SK-N-SH (cell line): ENCODE measurements at regions not wholly inside any gene's neighbourhood (a gene's known extent, or its start where the extent isn't known, plus 50 kb on each side); places are given as distances from the start of the nearest gene placed in this dataset.

Experiments
- CTCF ChIA-PET: fragments of 300-600, 350-600 bp; formaldehyde crosslinking; extraction: SDS; loops from one replicate; lab custom pipeline; 2021; lab: Yijun Ruan, JAX
- POLR2A ChIA-PET: fragments of 350-600 bp; sonication (Branson Sonifier 250); formaldehyde crosslinking; extraction: SDS; loops from one replicate; lab custom pipeline; 2020; ENCODE audit warnings: antibody characterized with exemption, inconsistent platforms; lab: Yijun Ruan, JAX
- DNase-seq: peaks from one replicate; pipeline ENCODE4 v3.0.0; 2012
- H2AFZ ChIP-seq: fragments of 200-600 bp; sonication (generic); 2 replicates; pipeline ENCODE4 v1.8.1; 2016; ENCODE audit warnings: antibody characterized with exemption, mild to moderate bottlenecking, low read depth
- H3F3A ChIP-seq: fragments of 200-600 bp; sonication (generic); replicated peaks from 2 replicates; pipeline ENCODE3; 2016; ENCODE audit warnings: antibody characterized with exemption, mild to moderate bottlenecking; ENCODE audit not compliant: insufficient read depth
- H3K27ac ChIP-seq, 2 experiments: fragments of 200-500 bp in 1 of 2; fragments of 200-600 bp in 1 of 2; sonication (Bioruptor generic) in 1 of 2; sonication (generic), shearing (Covaris generic) in 1 of 2; 2 replicates each; pipeline versions ENCODE4 v1.5.1 to v1.6.1; 2014 to 2016; ENCODE audit warnings: low read depth in 2 of 2, inconsistent platforms in 1 of 2, low read length in 1 of 2, mild to moderate bottlenecking in 1 of 2, mixed read lengths in 1 of 2
- H3K27me3 ChIP-seq: fragments of 200-600 bp; sonication (generic), shearing (Covaris generic); 2 replicates; pipeline ENCODE4 v1.6.1; 2016; ENCODE audit warnings: mixed run types; ENCODE audit not compliant: insufficient read depth
- H3K36me3 ChIP-seq, 2 experiments: fragments of 200-500 bp in 1 of 2; fragments of 200-600 bp in 1 of 2; sonication (Bioruptor generic) in 1 of 2; sonication (generic) in 1 of 2; replicated peaks in 1 of 2; 2 replicates each; pipeline versions ENCODE3 to v1.5.1; 2014 to 2016; ENCODE audit warnings: low read length in 1 of 2, mild to moderate bottlenecking in 1 of 2; ENCODE audit not compliant: insufficient read depth in 2 of 2, control insufficient read depth in 1 of 2
- H3K4me1 ChIP-seq, 2 experiments: fragments of 200-500 bp in 1 of 2; fragments of 200-600 bp in 1 of 2; sonication (Bioruptor generic) in 1 of 2; sonication (generic), shearing (Covaris generic) in 1 of 2; 2 replicates each; pipeline versions ENCODE4 v1.5.1 to v1.6.1; 2014 to 2016; ENCODE audit warnings: low read depth in 1 of 2, low read length in 1 of 2, mixed run types in 1 of 2; ENCODE audit not compliant: insufficient read depth in 2 of 2, control insufficient read depth in 1 of 2
- H3K4me2 ChIP-seq: fragments of 200-600 bp; sonication (generic), shearing (Covaris generic); 2 replicates; pipeline ENCODE4 v1.6.1; 2017; ENCODE audit warnings: mixed run types
- H3K4me3 ChIP-seq, 2 experiments: fragments of 200-500 bp in 1 of 2; fragments of 200-600 bp in 1 of 2; sonication (Bioruptor generic) in 1 of 2; sonication (generic), shearing (Covaris generic) in 1 of 2; 2 replicates each; pipeline versions ENCODE4 v1.5.1 to v1.8.1; 2014 to 2016; ENCODE audit warnings: low read depth in 2 of 2, inconsistent platforms in 1 of 2, low read length in 1 of 2, mild to moderate bottlenecking in 1 of 2, mixed read lengths in 1 of 2, moderate library complexity in 1 of 2
- H3K79me2 ChIP-seq: fragments of 200-600 bp; sonication (generic); 2 replicates; pipeline ENCODE4 v1.8.1; 2017; ENCODE audit warnings: mild to moderate bottlenecking; ENCODE audit not compliant: insufficient read depth
- H3K9ac ChIP-seq: fragments of 200-600 bp; sonication (generic); 2 replicates; pipeline ENCODE4 v1.6.1; 2017; ENCODE audit warnings: mixed run types
- H3K9me2 ChIP-seq: fragments of 200-600 bp; sonication (generic); 2 replicates; pipeline ENCODE4 v1.6.1; 2017; ENCODE audit warnings: mixed run types
- H3K9me3 ChIP-seq: fragments of 200-600 bp; sonication (generic); 2 replicates; pipeline ENCODE4 v1.6.1; 2017; ENCODE audit warnings: mixed run types, mild to moderate bottlenecking, moderate library complexity
- H4K20me1 ChIP-seq: fragments of 200-600 bp; sonication (generic); 2 replicates; pipeline ENCODE4 v1.6.1; 2017; ENCODE audit warnings: mild to moderate bottlenecking, mixed run types; ENCODE audit not compliant: insufficient read depth
- CHD2 ChIP-seq: fragments of 150-350 bp; IDR thresholded peaks from 2 replicates; pipeline ENCODE4 v1.6.1; 2018; ENCODE audit warnings: low read length; ENCODE audit not compliant: partially characterized antibody
- CTCF ChIP-seq: fragments of 200-600 bp; sonication (generic); IDR thresholded peaks from 2 replicates; pipeline ENCODE4 v1.6.1; 2017; ENCODE audit warnings: antibody characterized with exemption, mild to moderate bottlenecking, moderate library complexity
- ELF1 ChIP-seq: IDR thresholded peaks from 2 replicates; pipeline ENCODE4 v1.4.0; 2012
- EZH2phosphoT487 ChIP-seq: fragments of 200-600 bp; sonication (generic); IDR thresholded peaks from 2 replicates; pipeline ENCODE4 v1.6.1; 2017; ENCODE audit warnings: low read depth, mixed run types, mild to moderate bottlenecking, antibody characterized with exemption, moderate library complexity, borderline replicate concordance
- FOSL2 ChIP-seq: IDR thresholded peaks from 2 replicates; pipeline ENCODE4 v1.4.0; 2012; ENCODE audit warnings: low read depth, mild to moderate bottlenecking, moderate library complexity, borderline replicate concordance
- FOXJ3 ChIP-seq: sonication (generic); formaldehyde crosslinking; IDR thresholded peaks from 2 replicates; pipeline ENCODE4 v1.5.1; 2020; ENCODE audit warnings: mild to moderate bottlenecking, missing genetic modification reagents
- FOXM1 ChIP-seq: IDR thresholded peaks from 2 replicates; pipeline ENCODE4 v1.4.0; 2012; ENCODE audit warnings: low read depth, mild to moderate bottlenecking
- GABPA ChIP-seq: IDR thresholded peaks from 2 replicates; pipeline ENCODE4 v1.4.0; 2012; ENCODE audit warnings: low read depth, mild to moderate bottlenecking
- IRF3 ChIP-seq: fragments of 150-350 bp; IDR thresholded peaks from 2 replicates; pipeline ENCODE4 v1.6.1; 2016; ENCODE audit warnings: mild to moderate bottlenecking, low read depth, low read length
- JUND ChIP-seq: IDR thresholded peaks from 2 replicates; pipeline ENCODE4 v1.4.0; 2012
- MAX ChIP-seq: IDR thresholded peaks from 2 replicates; pipeline ENCODE4 v1.4.0; 2012; ENCODE audit warnings: low read depth
- MXI1 ChIP-seq: IDR thresholded peaks from 2 replicates; pipeline ENCODE4 v1.6.1; 2012; ENCODE audit warnings: mild to moderate bottlenecking, low read depth, low read length, improper control_type of control experiment
- NFIC ChIP-seq: IDR thresholded peaks from 2 replicates; pipeline ENCODE4 v1.4.0; 2012; ENCODE audit warnings: borderline replicate concordance
- NRF1 ChIP-seq: IDR thresholded peaks from 2 replicates; pipeline ENCODE4 v1.6.1; 2012; ENCODE audit warnings: low read depth, mild to moderate bottlenecking, low read length
- PBX3 ChIP-seq: IDR thresholded peaks from 2 replicates; pipeline ENCODE4; 2012
- POLR2AphosphoS5 ChIP-seq: IDR thresholded peaks from 2 replicates; pipeline ENCODE4 v1.6.1; 2012; ENCODE audit warnings: low read depth, low read length
- RAD21 ChIP-seq: IDR thresholded peaks from 2 replicates; pipeline ENCODE4 v1.6.1; 2012; ENCODE audit warnings: mild to moderate bottlenecking, low read length
- RFX5 ChIP-seq: IDR thresholded peaks from 2 replicates; pipeline ENCODE4 v1.6.1; 2012; ENCODE audit warnings: mild to moderate bottlenecking, improper control_type of control experiment, low read length
- RXRA ChIP-seq: IDR thresholded peaks from 2 replicates; pipeline ENCODE4 v1.4.0; 2012; ENCODE audit warnings: low read depth, mild to moderate bottlenecking, borderline replicate concordance
- SIN3A ChIP-seq: IDR thresholded peaks from 2 replicates; pipeline ENCODE4 v1.6.1; 2012; ENCODE audit warnings: low read depth, mild to moderate bottlenecking, low read length, moderate library complexity, borderline replicate concordance
- SMC3 ChIP-seq: IDR thresholded peaks from 2 replicates; pipeline ENCODE4 v1.6.1; 2012; ENCODE audit warnings: low read depth, low read length, improper control_type of control experiment
- WGBS: methylation state at CpG from one replicate; pipeline ENCODE4 v1.1.6; 2017; ENCODE audit warnings: low lambda C conversion rate; 5-methylcytosine and 5-hydroxymethylcytosine counted together

GRCh38 chr12:131210506-131211339 lies 257.0 kb downstream of the ADGRD1 start:
- TF ChIP-seq EZH2phosphoT487 (no peak), RXRA (no peak), SIN3A (no peak)
- Histone ChIP-seq H3K27ac (no peak overlapping the region), H3K4me3 (no peak overlapping the region), H3K4me1 (peaks cover 0 to 2% of the 10 kb centered on the region in 2 experiments; a peak in 1 of 4 replicates), H3K36me3 (no peaks in the 10 kb centered on the region), H4K20me1 (no peaks in the 10 kb centered on the region), H3K9me3 (no peaks in the 10 kb centered on the region), H3K27me3 (no peaks in the 10 kb centered on the region), H3K9ac (no peak overlapping the region), H3F3A (no peaks in the 10 kb centered on the region), H2AFZ (no peak overlapping the region), H3K4me2 (no peak overlapping the region), H3K79me2 (no peaks in the 10 kb centered on the region), H3K9me2 (no peaks in the 10 kb centered on the region)
- POLR2A ChIA-PET: no interaction called here
- no peak for DNase-seq
- CTCF ChIA-PET: interaction anchor here (1.7 kb wide), 1 partner anchor 295 kb away, joined by 5 read pairs; no protein-coding TSS in a partner anchor
- 20% methylated on average over 5 of the region's 13 CpGs for WGBS

GRCh38 chr12:131211340-131211938 lies 257.7 kb downstream of the ADGRD1 start:
- no peaks in the 10 kb centered on the region for H3K9me2 ChIP-seq
- no peak overlapping the region for H3K4me3 ChIP-seq
- H3K9ac ChIP-seq: no peak overlapping the region
- H2AFZ ChIP-seq: no peak overlapping the region
- no peaks in the 10 kb centered on the region for H3K27me3 ChIP-seq
- no peak overlapping the region for H3K27ac ChIP-seq
- H3K4me2 ChIP-seq: no peak overlapping the region
- H3K9me3 ChIP-seq: no peaks in the 10 kb centered on the region
- no peak for TF ChIP-seq IRF3
- no peak for TF ChIP-seq POLR2AphosphoS5
- no peak for TF ChIP-seq CTCF
- no peak for TF ChIP-seq RXRA
- no peak for TF ChIP-seq SMC3
- no peak for TF ChIP-seq NRF1
- TF ChIP-seq CHD2: no peak
- no peak for TF ChIP-seq ELF1
- TF ChIP-seq FOXM1: no peak
- no peak for TF ChIP-seq FOXJ3 (CRISPR knock-in tag)
- TF ChIP-seq GABPA: no peak
- TF ChIP-seq PBX3: no peak
- no peak for TF ChIP-seq MAX
- no peak for TF ChIP-seq RFX5
- no peak for TF ChIP-seq NFIC
- TF ChIP-seq FOSL2: no peak
- no peak for TF ChIP-seq SIN3A
- TF ChIP-seq MXI1: no peak
- no peak for TF ChIP-seq JUND
- no peak for TF ChIP-seq RAD21
- CTCF ChIA-PET: interaction anchor here (1.7 kb wide), 1 partner anchor 295 kb away, joined by 5 read pairs; no protein-coding TSS in a partner anchor
- POLR2A ChIA-PET: no interaction called here
- H3K4me1 ChIP-seq: peaks cover 0 to 2% of the 10 kb centered on the region in 2 experiments; a peak in 1 of 4 replicates
- H3F3A ChIP-seq: no peaks in the 10 kb centered on the region
- no peaks in the 10 kb centered on the region for H3K79me2 ChIP-seq
- 57% methylated on average over 7 of the region's 9 CpGs for WGBS
- no peaks in the 10 kb centered on the region for H3K36me3 ChIP-seq
- DNase-seq: no peak
- H4K20me1 ChIP-seq: no peaks in the 10 kb centered on the region
